Bronchial epithelial cell (primary cell): ENCODE measurements at regions not wholly inside any gene's neighbourhood (a gene's known extent, or its start where the extent isn't known, plus 50 kb on each side); places are given as distances from the start of the nearest gene placed in this dataset.

ENCODE experiments used
- DNase-seq: peaks from one replicate; pipeline ENCODE4 v3.0.0-alpha.2; 2010; ENCODE audit warnings: low read depth
- FAIRE-seq: peaks from 2 replicates; lab custom pipeline; 2011; peaks lifted over from hg19 to GRCh38; lab: Jason Lieb, UNC
- H3K27me3 ChIP-seq: 2 replicates; pipeline ENCODE4 v1.5.1; 2011; ENCODE audit warnings: low read length; ENCODE audit not compliant: control insufficient read depth, insufficient read depth
- H3K36me3 ChIP-seq: 2 replicates; pipeline ENCODE4 v1.5.1; 2011; ENCODE audit warnings: low read length; ENCODE audit not compliant: control insufficient read depth, insufficient read depth
- H3K4me3 ChIP-seq: 2 replicates; pipeline ENCODE4 v1.5.1; 2011; ENCODE audit warnings: mild to moderate bottlenecking, low read depth, low read length, control low read depth
- TF ChIP-seq, protein P1 (sequence below): IDR thresholded peaks from 2 replicates; pipeline ENCODE4 v1.5.1; 2011; ENCODE audit warnings: mild to moderate bottlenecking, moderate library complexity, low read length, control low read depth, inconsistent platforms; ENCODE audit not compliant: insufficient read depth, severe bottlenecking

- Histone ChIP-seq H3K36me3 (no peaks in the 10 kb centered on the region), H3K27me3 (no peaks in the 10 kb centered on the region), H3K4me3 (no peak overlapping the region)
- no peak for FAIRE-seq
- TF ChIP-seq, protein P1, sequence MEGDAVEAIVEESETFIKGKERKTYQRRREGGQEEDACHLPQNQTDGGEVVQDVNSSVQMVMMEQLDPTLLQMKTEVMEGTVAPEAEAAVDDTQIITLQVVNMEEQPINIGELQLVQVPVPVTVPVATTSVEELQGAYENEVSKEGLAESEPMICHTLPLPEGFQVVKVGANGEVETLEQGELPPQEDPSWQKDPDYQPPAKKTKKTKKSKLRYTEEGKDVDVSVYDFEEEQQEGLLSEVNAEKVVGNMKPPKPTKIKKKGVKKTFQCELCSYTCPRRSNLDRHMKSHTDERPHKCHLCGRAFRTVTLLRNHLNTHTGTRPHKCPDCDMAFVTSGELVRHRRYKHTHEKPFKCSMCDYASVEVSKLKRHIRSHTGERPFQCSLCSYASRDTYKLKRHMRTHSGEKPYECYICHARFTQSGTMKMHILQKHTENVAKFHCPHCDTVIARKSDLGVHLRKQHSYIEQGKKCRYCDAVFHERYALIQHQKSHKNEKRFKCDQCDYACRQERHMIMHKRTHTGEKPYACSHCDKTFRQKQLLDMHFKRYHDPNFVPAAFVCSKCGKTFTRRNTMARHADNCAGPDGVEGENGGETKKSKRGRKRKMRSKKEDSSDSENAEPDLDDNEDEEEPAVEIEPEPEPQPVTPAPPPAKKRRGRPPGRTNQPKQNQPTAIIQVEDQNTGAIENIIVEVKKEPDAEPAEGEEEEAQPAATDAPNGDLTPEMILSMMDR: no peak
- DNase-seq: peak; percentile 10
Observed at GRCh38 chr9:90290716-90291485, 351.7 kb downstream of the DIRAS2 start.

GRCh38 chr9:90296539-90296938, 346.1 kb downstream of the DIRAS2 start:
- no peak for FAIRE-seq

DNA sequence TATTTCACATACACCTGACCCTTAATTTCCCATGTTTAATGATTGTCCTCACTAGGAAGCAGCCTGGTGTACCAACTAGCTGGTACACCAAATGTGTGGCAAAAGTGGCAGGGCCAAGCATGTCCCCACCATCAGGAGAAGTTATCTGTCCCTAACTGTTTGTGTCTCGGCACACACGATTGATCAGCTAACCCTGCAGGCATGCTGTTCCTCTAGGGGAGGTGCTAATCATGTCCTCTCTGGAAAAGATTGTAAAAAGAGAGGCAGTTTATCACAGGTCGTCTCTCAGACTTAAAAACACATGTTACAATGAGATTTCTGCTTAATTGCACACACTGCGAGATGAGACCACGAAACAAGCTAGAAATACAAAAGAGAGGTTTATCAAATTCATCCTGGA, 342.7 kb downstream of the DIRAS2 start:
- H3K36me3 ChIP-seq: no peaks in the 10 kb centered on the region
- no peak overlapping the region for H3K4me3 ChIP-seq
- H3K27me3 ChIP-seq: no peaks in the 10 kb centered on the region
- no peak for FAIRE-seq
- DNase-seq: no peak
- TF ChIP-seq, protein P1: no peak

More at GRCh38 chr9:90296539-90296938, 346.1 kb downstream of the DIRAS2 start:
- no peak overlapping the region for H3K4me3 ChIP-seq
- no peaks in the 10 kb centered on the region for H3K27me3 ChIP-seq
- H3K36me3 ChIP-seq: no peaks in the 10 kb centered on the region
- TF ChIP-seq, protein P1: no peak
- no peak for DNase-seq

DNA sequence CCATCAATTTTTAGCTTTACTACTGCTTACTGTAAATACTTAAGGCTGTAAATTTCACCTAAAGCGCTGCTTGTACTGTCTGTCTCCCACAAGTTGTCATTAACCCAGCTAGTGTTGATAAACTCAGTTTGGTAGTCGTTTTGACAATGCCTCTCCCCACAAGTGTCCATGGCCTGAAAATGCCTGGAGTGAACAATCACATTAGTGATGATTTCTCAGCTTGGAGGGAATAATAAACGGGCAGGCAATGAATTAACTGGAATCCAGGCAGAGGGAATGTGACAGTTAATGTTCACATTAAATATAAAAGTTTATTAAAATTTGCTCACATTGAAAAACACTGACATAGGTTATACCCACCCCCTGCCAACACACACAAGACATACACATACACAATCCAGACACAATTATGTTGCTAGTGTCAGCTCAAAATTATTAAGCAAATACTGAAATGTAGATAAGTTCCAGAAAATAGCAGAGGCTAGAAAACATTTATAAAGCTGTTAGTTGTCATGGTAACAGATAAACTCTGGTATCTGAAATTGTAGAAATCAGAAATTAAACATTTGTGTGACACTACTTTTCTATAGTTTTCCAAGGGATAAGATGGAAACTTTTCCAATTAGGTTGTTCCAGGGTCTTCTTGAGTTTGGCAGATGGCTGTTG, 341.9 kb downstream of the DIRAS2 start:
- H3K27me3 ChIP-seq: no peaks in the 10 kb centered on the region
- DNase-seq: no peak
- FAIRE-seq: no peak
- H3K36me3 ChIP-seq: no peaks in the 10 kb centered on the region
- TF ChIP-seq, protein P1: no peak
- H3K4me3 ChIP-seq: no peak overlapping the region

DNA sequence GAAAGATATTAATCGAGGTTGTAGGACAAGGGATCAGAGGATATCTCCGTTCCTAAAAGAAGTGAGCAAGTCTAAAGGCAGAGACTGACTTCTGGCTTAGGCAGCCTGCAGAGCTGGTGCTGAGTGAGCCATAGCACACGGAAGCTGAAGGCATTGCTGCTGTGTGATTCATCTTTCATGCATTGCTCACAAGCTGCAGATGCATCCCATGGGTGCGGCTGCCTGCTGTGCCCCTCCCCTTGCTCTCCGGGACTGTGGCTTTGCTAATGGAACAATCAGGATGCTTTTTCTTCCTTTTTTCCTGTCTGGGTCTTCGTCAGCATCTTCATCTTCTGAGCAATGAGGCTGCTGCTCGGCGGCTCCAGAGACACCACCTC, 341.4 kb downstream of the DIRAS2 start:
- Histone ChIP-seq H3K36me3 (no peaks in the 10 kb centered on the region), H3K27me3 (no peaks in the 10 kb centered on the region), H3K4me3 (no peak overlapping the region)
- peak; percentile 92 for DNase-seq
- peak; percentile 97 for FAIRE-seq
- TF ChIP-seq, protein P1: no peak
